VCaP (cell line): ENCODE measurements at regions not wholly inside any gene's neighbourhood (a gene's known extent, or its start where the extent isn't known, plus 50 kb on each side); places are given as distances from the start of the nearest gene placed in this dataset.

Source experiments
- H3K27ac ChIP-seq: fragments of 450-650 bp; 2 replicates; pipeline ENCODE4 v1.5.1; 2017
- CTCF ChIP-seq: fragments of 450-650 bp; conservative IDR thresholded peaks from 2 replicates; pipeline ENCODE4 v1.5.1; 2017; ENCODE audit warnings: mild to moderate bottlenecking, moderate library complexity

GRCh38 chr14:32018391-32019092 is 58.6 kb upstream of the ARHGAP5 start:
- TF ChIP-seq CTCF = no peak

GRCh38 chr14:32019276-32019675 is 57.8 kb upstream of the ARHGAP5 start:
- H3K27ac ChIP-seq = no peak overlapping the region
- TF ChIP-seq CTCF = no peak

More at GRCh38 chr14:32018391-32019092, 58.6 kb upstream of the ARHGAP5 start:
- H3K27ac ChIP-seq = no peak overlapping the region

GRCh38 chr14:32020882-32021281 is 56.2 kb upstream of the ARHGAP5 start:
- no peak overlapping the region for H3K27ac ChIP-seq
- TF ChIP-seq CTCF = no peak

GRCh38 chr14:32021341-32021740 is 55.8 kb upstream of the ARHGAP5 start:
- no peak for TF ChIP-seq CTCF
- no peak overlapping the region for H3K27ac ChIP-seq

- H3K27ac ChIP-seq = no peak overlapping the region
- TF ChIP-seq CTCF = no peak
Observed at GRCh38 chr14:32022525-32022924, 54.6 kb upstream of the ARHGAP5 start.

GRCh38 chr14:32022938-32023466 is 54.1 kb upstream of the ARHGAP5 start:
- no peak for TF ChIP-seq CTCF
- no peak overlapping the region for H3K27ac ChIP-seq

- TF ChIP-seq CTCF = no peak
Observed at GRCh38 chr14:32023540-32023939, 53.6 kb upstream of the ARHGAP5 start.

More at GRCh38 chr14:32023540-32023939, 53.6 kb upstream of the ARHGAP5 start:
- H3K27ac ChIP-seq = no peak overlapping the region
